HG02885 (cell line): ENCODE measurements at regions not wholly inside any gene's neighbourhood (a gene's known extent, or its start where the extent isn't known, plus 50 kb on each side); places are given as distances from the start of the nearest gene placed in this dataset.

Source experiments
- ATAC-seq: cut with Tn5 transposase; IDR thresholded peaks from one replicate; pipeline ENCODE4 v1.9.1; 2021; ENCODE audit warnings: mild to moderate bottlenecking; ENCODE audit not compliant: unreplicated experiment, poor library complexity

GRCh38 chr7:40921589-40922315, 781.1 kb downstream of the INHBA start:
- no peak for ATAC-seq

- no peak for ATAC-seq
Measured at GRCh38 chr7:40918701-40919271, 784.0 kb downstream of the SUGCT start.

GRCh38 chr7:40916813-40917212, 782.0 kb downstream of the SUGCT start:
- no peak for ATAC-seq

- no peak for ATAC-seq
Measured at GRCh38 chr7:40915071-40915470, 780.3 kb downstream of the SUGCT start.
